Limb (tissue), 2 donors: ENCODE measurements at regions not wholly inside any gene's neighbourhood (a gene's known extent, or its start where the extent isn't known, plus 50 kb on each side); places are given as distances from the start of the nearest gene placed in this dataset.

ENCODE experiments used
- DNase-seq, 2 donors: peaks; one replicate each; pipeline ENCODE4 v3.0.0-alpha.2; 2016; ENCODE audit errors: extremely low spot score in 2 of 2

GRCh38 chr18:44197832-44198611 is 482.7 kb upstream of the SETBP1 start:
- DNase-seq = no peak

GRCh38 chr18:44198612-44199284 is 481.9 kb upstream of the SETBP1 start:
- no peak for DNase-seq

- DNase-seq = no peak
Measured at GRCh38 chr18:44213293-44213692, 467.4 kb upstream of the SETBP1 start.

- no peak for DNase-seq
Measured at GRCh38 chr18:44214396-44214795, 466.3 kb upstream of the SETBP1 start.

- no peak for DNase-seq
Measured at GRCh38 chr18:44216169-44216568, 464.5 kb upstream of the SETBP1 start.

- DNase-seq = no peak
Measured at GRCh38 chr18:44227501-44227900, 453.2 kb upstream of the SETBP1 start.

GRCh38 chr18:44229693-44230108 is 451.0 kb upstream of the SETBP1 start:
- peak; percentile 75 to 91 for DNase-seq

GRCh38 chr18:44231936-44232335 is 448.8 kb upstream of the SETBP1 start:
- no peak for DNase-seq

GRCh38 chr18:44232500-44232899 is 448.2 kb upstream of the SETBP1 start:
- DNase-seq = no peak

- DNase-seq = no peak
Measured at GRCh38 chr18:44238454-44238853, 442.2 kb upstream of the SETBP1 start.

- no peak for DNase-seq
Measured at GRCh38 chr18:44238911-44239310, 441.8 kb upstream of the SETBP1 start.

- DNase-seq = no peak
Measured at GRCh38 chr18:44241020-44241419, 439.7 kb upstream of the SETBP1 start.

- DNase-seq = peak in 1 of 2 donors; percentile 18
Measured at GRCh38 chr18:44245019-44245418, 435.7 kb upstream of the SETBP1 start.

GRCh38 chr18:44246001-44246400 is 434.7 kb upstream of the SETBP1 start:
- DNase-seq = no peak

- no peak for DNase-seq
Measured at GRCh38 chr18:44258086-44258485, 422.6 kb upstream of the SETBP1 start.

- no peak for DNase-seq
Measured at GRCh38 chr18:44258576-44258975, 422.1 kb upstream of the SETBP1 start.

- DNase-seq = no peak
Measured at GRCh38 chr18:44259610-44260009, 421.1 kb upstream of the SETBP1 start.

GRCh38 chr18:44265437-44265836 is 415.3 kb upstream of the SETBP1 start:
- no peak for DNase-seq

- DNase-seq = no peak
Measured at GRCh38 chr18:44273298-44273697, 407.4 kb upstream of the SETBP1 start.

GRCh38 chr18:44280479-44280878 is 400.2 kb upstream of the SETBP1 start:
- no peak for DNase-seq

GRCh38 chr18:44286049-44286448 is 394.6 kb upstream of the SETBP1 start:
- DNase-seq = no peak

GRCh38 chr18:44290366-44290977 is 390.2 kb upstream of the SETBP1 start:
- no peak for DNase-seq

GRCh38 chr18:44298566-44298965 is 382.1 kb upstream of the SETBP1 start:
- no peak for DNase-seq
